K562 (cell line): ENCODE measurements at regions not wholly inside any gene's neighbourhood (a gene's known extent, or its start where the extent isn't known, plus 50 kb on each side); places are given as distances from the start of the nearest gene placed in this dataset.

Source experiments
- ATAC-seq: fragments of 200-7000 bp; cut with Tn5 transposase; 3 replicates; pipeline ENCODE4 v1.9.1; 2020; ENCODE audit warnings: moderate library complexity
- BruUV-seq: library from RNA; stranded (reverse); fragments of 400-500 nt; replicated peaks from 2 replicates; lab custom pipeline; 2021; lab: Mats Ljungman, UMichigan
- CTCF ChIA-PET: fragments of 300-600 bp; formaldehyde crosslinking; extraction: SDS; loops from one replicate; lab custom pipeline; 2021; ENCODE audit warnings: low intra/inter-chr PET ratio; lab: Yijun Ruan, JAX
- POLR2A ChIA-PET: fragments of 300-600, 350-650 bp; sonication (Branson Sonifier 250); formaldehyde crosslinking; extraction: SDS; loops from one replicate; lab custom pipeline; 2021; ENCODE audit warnings: antibody characterized with exemption, inconsistent platforms; lab: Yijun Ruan, JAX
- DNase-seq, 4 experiments: peaks; one replicate each; pipeline versions ENCODE4 v3.0.0 to v3.0.0-alpha.2; 2011 to 2018; ENCODE audit warnings: low spot score in 3 of 4, mixed read lengths in 3 of 4; ENCODE audit errors: extremely low read depth in 1 of 4
- FAIRE-seq: peaks from 2 replicates; lab custom pipeline; 2011; peaks lifted over from hg19 to GRCh38; lab: Jason Lieb, UNC
- H2AFZ ChIP-seq: 2 replicates; pipeline ENCODE4 v1.6.0; 2011; ENCODE audit warnings: low read depth, low read length, control low read depth, inconsistent platforms
- H3K27ac ChIP-seq: fragments of 200-600 bp; 3 replicates; pipeline ENCODE4 v1.8.0; 2011; ENCODE audit warnings: low read depth, mild to moderate bottlenecking, control low read depth, inconsistent platforms, low read length, moderate library complexity, mixed read lengths; ENCODE audit errors: extremely low read depth
- H3K27me3 ChIP-seq, 2 experiments: fragments of 300-600 bp in 1 of 2; 2 replicates in 1 of 2; 3 replicates in 1 of 2; pipeline versions ENCODE4 v1.6.0 to v1.8.0; 2011; ENCODE audit warnings: inconsistent platforms in 2 of 2, low read length in 2 of 2, mild to moderate bottlenecking in 1 of 2, mixed read lengths in 1 of 2, moderate library complexity in 1 of 2; ENCODE audit not compliant: control insufficient read depth in 2 of 2, insufficient read depth in 2 of 2
- H3K36me3 ChIP-seq: fragments of 300-600 bp; 3 replicates; pipeline ENCODE4 v1.8.0; 2011; ENCODE audit warnings: mild to moderate bottlenecking, low read length, inconsistent platforms; ENCODE audit not compliant: control insufficient read depth, insufficient read depth
- H3K4me1 ChIP-seq, 2 experiments: fragments of 200-600 bp in 1 of 2; replicated peaks in 1 of 2; 2 replicates in 1 of 2; 3 replicates in 1 of 2; pipeline versions ENCODE4 v1.5.1 to v1.8.0; 2011; ENCODE audit warnings: inconsistent platforms in 2 of 2, low read length in 2 of 2, mild to moderate bottlenecking in 1 of 2, mixed read lengths in 1 of 2, moderate library complexity in 1 of 2; ENCODE audit not compliant: control insufficient read depth in 2 of 2, insufficient read depth in 2 of 2
- H3K4me2 ChIP-seq: 2 replicates; pipeline ENCODE4 v1.6.1; 2011; ENCODE audit warnings: low read length, control low read depth, inconsistent platforms, mixed read lengths; ENCODE audit not compliant: insufficient read depth
- H3K4me3 ChIP-seq: fragments of 200-600 bp; sonication (generic), shearing (Covaris generic); 2 replicates; pipeline ENCODE4 v1.5.1; 2016; ENCODE audit warnings: control low read depth, inconsistent platforms
- H3K79me2 ChIP-seq: fragments of 200-600 bp; 3 replicates; pipeline ENCODE4 v1.8.0; 2011; ENCODE audit warnings: low read length, inconsistent platforms; ENCODE audit not compliant: control insufficient read depth, insufficient read depth
- H3K9ac ChIP-seq, 2 experiments: 2 replicates each; pipeline versions ENCODE4 v1.6.0 to v1.6.1; 2011; ENCODE audit warnings: low read depth in 2 of 2, low read length in 2 of 2, control low read depth in 1 of 2, inconsistent platforms in 1 of 2, mild to moderate bottlenecking in 1 of 2, mixed read lengths in 1 of 2; ENCODE audit not compliant: insufficient read depth in 1 of 2
- H3K9me1 ChIP-seq: one replicate; pipeline ENCODE4 v1.6.0; 2011; ENCODE audit warnings: inconsistent platforms, mild to moderate bottlenecking, low read length, moderate library complexity; ENCODE audit not compliant: control insufficient read depth, insufficient read depth
- H3K9me3 ChIP-seq: replicated peaks from 2 replicates; pipeline ENCODE4 v1.5.1; 2011; ENCODE audit warnings: low read depth, low read length, inconsistent platforms; ENCODE audit not compliant: control insufficient read depth, insufficient read depth
- H4K20me1 ChIP-seq: replicated peaks from 2 replicates; pipeline ENCODE4 v1.6.1; 2011; ENCODE audit warnings: low read length, inconsistent platforms, mixed read lengths; ENCODE audit not compliant: control insufficient read depth, insufficient read depth
- HDAC6 ChIP-seq: IDR thresholded peaks from 2 replicates; pipeline ENCODE4 v1.6.1; 2012; ENCODE audit warnings: low read depth, mild to moderate bottlenecking, control low read depth, inconsistent platforms, low read length, moderate library complexity
- JUN ChIP-seq, 2 experiments: sonication (generic) in 1 of 2; formaldehyde crosslinking in 1 of 2; IDR thresholded peaks; 2 replicates each; pipeline versions ENCODE4 v1.6.1 to v1.8.0; 2012 to 2022; ENCODE audit warnings: borderline replicate concordance in 2 of 2, mild to moderate bottlenecking in 2 of 2, improper control_type of control experiment in 1 of 2, low read depth in 1 of 2, low read length in 1 of 2, missing genetic modification reagents in 1 of 2
- POLR3G ChIP-seq: IDR thresholded peaks from 2 replicates; pipeline ENCODE4 v1.6.1; 2011; ENCODE audit not compliant: insufficient read length, insufficient replicate concordance; ENCODE audit errors: extremely low read depth
- RREB1 ChIP-seq: fragments of 250-450 bp; sonication (Bioruptor Pico); IDR thresholded peaks from 2 replicates; pipeline ENCODE4 v1.4.0; 2020
- SIX5 ChIP-seq, 2 experiments: IDR thresholded peaks; 2 replicates each; pipeline ENCODE4 v1.6.1; 2011; ENCODE audit warnings: low read length in 2 of 2, borderline replicate concordance in 1 of 2, low read depth in 1 of 2, mild to moderate bottlenecking in 1 of 2, moderate library complexity in 1 of 2; ENCODE audit not compliant: insufficient read depth in 1 of 2
- SMAD3 ChIP-seq: fragments of 450-650 bp; formaldehyde crosslinking; conservative IDR thresholded peaks from 2 replicates; pipeline ENCODE4 v1.4.0; 2020; ENCODE audit warnings: mild to moderate bottlenecking
- USF1 ChIP-seq: sonication (generic); formaldehyde crosslinking; IDR thresholded peaks from 2 replicates; pipeline ENCODE4 v1.9.0; 2022; ENCODE audit warnings: mild to moderate bottlenecking, missing genetic modification reagents
- ZKSCAN3 ChIP-seq: fragments of 250-450 bp; sonication (Bioruptor Pico); IDR thresholded peaks from 2 replicates; pipeline ENCODE4 v1.4.0; 2020
- ZNF143 ChIP-seq: sonication (generic); formaldehyde crosslinking; IDR thresholded peaks from 2 replicates; pipeline ENCODE4 v1.9.0; 2022; ENCODE audit warnings: mild to moderate bottlenecking, missing genetic modification reagents
- ZNF76 ChIP-seq: fragments of 250-450 bp; sonication (Bioruptor Pico); IDR thresholded peaks from 2 replicates; pipeline ENCODE4 v1.4.0; 2020; ENCODE audit warnings: mild to moderate bottlenecking, moderate library complexity, borderline replicate concordance
- WGBS: fragments of 100-300 bp; shearing (Covaris generic); methylation state at CpG from one replicate; pipeline ENCODE4 v1.1.6; 2016; ENCODE audit warnings: low coverage, mixed read lengths; ENCODE audit not compliant: insufficient coverage; ENCODE audit errors: missing lambda C conversion rate; 5-methylcytosine and 5-hydroxymethylcytosine counted together
- in situ Hi-C: fragments of 300-500 bp; cut with MboI; formaldehyde crosslinking; loops from 4 replicates; pipeline ENCODE4 v1.15.0; 2018; ENCODE audit warnings: inconsistent platforms, mixed read lengths
- intact Hi-C: fragments of 100-400 bp; cut with micrococcal nuclease; formaldehyde crosslinking; loops from 2 replicates; pipeline ENCODE4 v1.14.2; 2022

GRCh38 chr3:74121761-74122160, 492.7 kb downstream of the CNTN3 start:
- 0% methylated on average over 1 of the region's 1 CpG for WGBS
- Histone ChIP-seq H3K9ac (no peak overlapping the region), H3K4me1 (no peaks in the 10 kb centered on the region), H4K20me1 (no peaks in the 10 kb centered on the region), H2AFZ (no peak overlapping the region), H3K4me2 (no peak overlapping the region), H3K79me2 (no peaks in the 10 kb centered on the region), H3K36me3 (no peaks in the 10 kb centered on the region), H3K27ac (no peak overlapping the region), H3K4me3 (no peak overlapping the region), H3K9me3 (no peaks in the 10 kb centered on the region), H3K27me3 (no peaks in the 10 kb centered on the region), H3K9me1 (no peaks in the 10 kb centered on the region)
- intact Hi-C loops = no loop called here
- no TSS peak for BruUV-seq
- TF ChIP-seq SMAD3 (CRISPR knock-in tag) (no peak), USF1 (CRISPR knock-in tag) (no peak), ZNF143 (CRISPR knock-in tag) (no peak)
- DNase-seq (no peak), FAIRE-seq (no peak), ATAC-seq (no peak)
- ChIA-PET POLR2A (no interaction called here), CTCF (no interaction called here)
- in situ Hi-C loops = no loop called here

GRCh38 chr3:74119221-74119620, 494.5 kb upstream of the PDZRN3 start:
- no peak for ATAC-seq
- intact Hi-C loops = no loop called here
- no peak for TF ChIP-seq ZKSCAN3 (CRISPR knock-in tag)
- no peak for TF ChIP-seq SIX5 (IDR thresholded peaks at IDR 0.05; ENCODE audit: borderline replicate concordance in 1 of 2, insufficient read depth in 1 of 2, low read depth in 1 of 2, low read length in 2 of 2)
- TF ChIP-seq ZNF76 = no peak
- no peak for TF ChIP-seq POLR3G
- TF ChIP-seq HDAC6 = no peak
- no peak for TF ChIP-seq RREB1 (CRISPR knock-in tag)
- no peak for TF ChIP-seq JUN (IDR thresholded peaks at IDR 0.05; ENCODE audit: borderline replicate concordance, low read depth, low read length)
- no peak for TF ChIP-seq JUN (CRISPR knock-in tag; IDR thresholded peaks at IDR 0.05; ENCODE audit: borderline replicate concordance)

More at GRCh38 chr3:74119221-74119620, 494.5 kb upstream of the PDZRN3 start:
- POLR2A ChIA-PET = no interaction called here
- Histone ChIP-seq H3K9me3 (no peaks in the 10 kb centered on the region), H3K9ac (no peak overlapping the region), H3K79me2 (no peaks in the 10 kb centered on the region), H3K4me1 (no peaks in the 10 kb centered on the region), H3K9me1 (no peaks in the 10 kb centered on the region), H3K27me3 (no peaks in the 10 kb centered on the region), H3K4me2 (no peak overlapping the region), H3K36me3 (no peaks in the 10 kb centered on the region), H4K20me1 (no peaks in the 10 kb centered on the region), H3K4me3 (no peak overlapping the region), H3K27ac (no peak overlapping the region), H2AFZ (no peak overlapping the region)
- WGBS = 0% methylated on average over 1 of the region's 1 CpG
- CTCF ChIA-PET = no interaction called here
- in situ Hi-C loops = no loop called here
- FAIRE-seq = no peak
- BruUV-seq = no TSS peak
- DNase-seq = no peak
